Cardiac fibroblast (primary cell): ENCODE measurements at regions not wholly inside any gene's neighbourhood (a gene's known extent, or its start where the extent isn't known, plus 50 kb on each side); places are given as distances from the start of the nearest gene placed in this dataset.
"Not testable (repeated sequence)": the region's sequence is repeated elsewhere in the genome, so short reads cannot be mapped to it uniquely, and the experiment has no call there.

ENCODE experiments used
- DNase-seq, 2 donors: peaks; one replicate each; pipeline versions ENCODE4 v3.0.0 to v3.0.0-alpha.2; 2010; ENCODE audit warnings: low read depth in 2 of 2
- H3K4me3 ChIP-seq, 2 donors: replicated peaks in 1 of 2; 1 replicate in 1 of 2; 2 replicates in 1 of 2; pipeline ENCODE4 v1.5.1; 2011; ENCODE audit warnings: low read depth in 2 of 2, low read length in 2 of 2, mild to moderate bottlenecking in 2 of 2, moderate library complexity in 1 of 2

DNA sequence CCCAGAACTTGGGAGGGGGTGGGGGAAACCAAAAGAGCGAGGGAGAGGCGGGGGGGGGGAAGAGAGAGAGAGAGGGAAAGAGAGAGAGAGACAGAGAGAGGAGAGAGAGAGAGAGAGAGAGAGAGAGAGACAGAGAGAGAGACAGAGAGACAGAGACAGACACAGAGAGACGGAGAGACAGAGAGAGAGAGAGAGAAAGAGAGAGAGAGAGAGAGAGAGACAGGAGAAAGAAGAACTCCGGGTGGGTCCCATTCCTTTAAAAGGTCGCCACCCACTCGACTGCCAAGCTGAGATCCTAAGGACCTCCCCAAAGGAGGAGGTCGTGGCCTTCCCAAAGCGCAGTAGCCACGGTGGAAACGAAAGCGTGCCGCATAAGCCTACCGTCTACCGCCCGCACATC is 49.8 kb upstream of the RNU2-1 start:
- not testable (repeated sequence) for DNase-seq

More for the DNA sequence above, 49.8 kb upstream of the RNU2-1 start:
- not testable (repeated sequence) for H3K4me3 ChIP-seq
